Neural cell (in vitro differentiated cells): ENCODE measurements at regions not wholly inside any gene's neighbourhood (a gene's known extent, or its start where the extent isn't known, plus 50 kb on each side); places are given as distances from the start of the nearest gene placed in this dataset.

Experiments used
- H2AFZ ChIP-seq: fragments of 200-600, 300-800 bp; sonication (generic), shearing (Covaris generic); 2 replicates; pipeline ENCODE4 v1.6.0; 2014; ENCODE audit warnings: low read depth, mild to moderate bottlenecking, antibody characterized with exemption, low read length, moderate library complexity
- H3F3A ChIP-seq: fragments of 200-600 bp; shearing (Covaris generic); 2 replicates; pipeline ENCODE4 v1.6.1; 2016; ENCODE audit warnings: mild to moderate bottlenecking, moderate library complexity, mixed read lengths, antibody characterized with exemption, low read length; ENCODE audit not compliant: insufficient read depth, poor library complexity, severe bottlenecking
- H3K27ac ChIP-seq: fragments of 200-600, 300-800 bp; sonication (generic), shearing (Covaris generic); 2 replicates; pipeline ENCODE4 v1.5.1; 2014; ENCODE audit warnings: mild to moderate bottlenecking, low read length, moderate library complexity
- H3K27me3 ChIP-seq: fragments of 300-800, 200-600 bp; sonication (generic), shearing (Covaris generic); 2 replicates; pipeline ENCODE4 v1.6.0; 2014; ENCODE audit warnings: mild to moderate bottlenecking, low read depth, low read length, moderate library complexity; ENCODE audit not compliant: insufficient read depth
- H3K36me3 ChIP-seq: fragments of 300-800, 200-600 bp; sonication (generic), shearing (Covaris generic); 2 replicates; pipeline ENCODE4 v1.5.1; 2014; ENCODE audit warnings: mild to moderate bottlenecking, antibody characterized with exemption, low read length, moderate library complexity; ENCODE audit not compliant: insufficient read depth
- H3K4me2 ChIP-seq: fragments of 300-800, 200-600 bp; sonication (generic), shearing (Covaris generic); 2 replicates; pipeline ENCODE4 v1.6.0; 2014; ENCODE audit warnings: mild to moderate bottlenecking, low read length
- H3K4me3 ChIP-seq: fragments of 300-800, 200-600 bp; sonication (generic), shearing (Covaris generic); 2 replicates; pipeline ENCODE4 v1.5.1; 2014; ENCODE audit warnings: mild to moderate bottlenecking, low read length, moderate library complexity
- H3K79me2 ChIP-seq: fragments of 200-600 bp; shearing (Covaris generic); replicated peaks from 2 replicates; pipeline ENCODE4 v1.6.0; 2014; ENCODE audit warnings: mild to moderate bottlenecking, low read length, moderate library complexity; ENCODE audit not compliant: insufficient read depth
- H3K9ac ChIP-seq: fragments of 300-800, 200-600 bp; sonication (generic), shearing (Covaris generic); 2 replicates; pipeline ENCODE4 v1.6.1; 2016; ENCODE audit warnings: mild to moderate bottlenecking, low read length, mixed read lengths
- H3K9me2 ChIP-seq: fragments of 200-600 bp; shearing (Covaris generic); 2 replicates; pipeline ENCODE4 v1.6.1; 2016; ENCODE audit warnings: mild to moderate bottlenecking, low read length, mixed read lengths; ENCODE audit not compliant: insufficient read depth
- H3K9me3 ChIP-seq: fragments of 200-600, 300-800 bp; sonication (generic), shearing (Covaris generic); 2 replicates; pipeline ENCODE4 v1.6.1; 2016; ENCODE audit warnings: mild to moderate bottlenecking, mixed run types, low read length, moderate library complexity, mixed read lengths
- H4K20me1 ChIP-seq: fragments of 200-600 bp; shearing (Covaris generic); 2 replicates; pipeline ENCODE4 v1.6.1; 2016; ENCODE audit warnings: mild to moderate bottlenecking, mixed run types; ENCODE audit not compliant: insufficient read depth
- CTCF ChIP-seq: fragments of 450-650 bp; IDR thresholded peaks from 2 replicates; pipeline ENCODE4 v1.5.1; 2014; ENCODE audit warnings: antibody characterized with exemption, mild to moderate bottlenecking, moderate library complexity; ENCODE audit not compliant: poor library complexity, severe bottlenecking
- EP300 ChIP-seq: fragments of 450-650 bp; conservative IDR thresholded peaks from 2 replicates; pipeline ENCODE4 v1.6.1; 2014; ENCODE audit warnings: antibody characterized with exemption, mild to moderate bottlenecking, moderate library complexity; ENCODE audit not compliant: poor library complexity, severe bottlenecking
- EZH2 ChIP-seq: fragments of 200-600, 300-800 bp; shearing (Covaris generic), sonication (generic); IDR thresholded peaks from 2 replicates; pipeline ENCODE4 v1.6.1; 2014; ENCODE audit warnings: antibody characterized with exemption, low read length, borderline replicate concordance, mild to moderate bottlenecking; ENCODE audit not compliant: insufficient read depth, poor library complexity, severe bottlenecking
- MXI1 ChIP-seq: fragments of 450-650 bp; conservative IDR thresholded peaks from 2 replicates; pipeline ENCODE4 v1.6.1; 2014; ENCODE audit warnings: antibody characterized with exemption, mild to moderate bottlenecking; ENCODE audit not compliant: poor library complexity, severe bottlenecking
- POLR2AphosphoS5 ChIP-seq: IDR thresholded peaks from 2 replicates; pipeline ENCODE4 v1.6.1; 2012
- RAD21 ChIP-seq: fragments of 450-650 bp; conservative IDR thresholded peaks from 2 replicates; pipeline ENCODE4 v1.6.1; 2014; ENCODE audit warnings: antibody characterized with exemption, mild to moderate bottlenecking, moderate library complexity
- REST ChIP-seq: IDR thresholded peaks from 2 replicates; pipeline ENCODE4 v1.6.1; 2012; ENCODE audit warnings: borderline replicate concordance
- SMC3 ChIP-seq: fragments of 450-650 bp; conservative IDR thresholded peaks from 2 replicates; pipeline ENCODE4 v1.6.1; 2014; ENCODE audit warnings: antibody characterized with exemption, mild to moderate bottlenecking, moderate library complexity; ENCODE audit not compliant: poor library complexity
- TAF1 ChIP-seq: IDR thresholded peaks from 2 replicates; pipeline ENCODE4 v1.6.1; 2012; ENCODE audit warnings: low read depth

- TF ChIP-seq CTCF (no peak), MXI1 (no peak), POLR2AphosphoS5 (no peak), EP300 (no peak), RAD21 (no peak), TAF1 (no peak), EZH2 (no peak)
- no peaks in the 10 kb centered on the region for H3K79me2 ChIP-seq
- H3K27ac ChIP-seq: no peak overlapping the region
- no peaks in the 10 kb centered on the region for H3F3A ChIP-seq
- no peak overlapping the region for H2AFZ ChIP-seq
- no peaks in the 10 kb centered on the region for H4K20me1 ChIP-seq
- H3K9ac ChIP-seq: no peak overlapping the region
- no peak overlapping the region for H3K4me2 ChIP-seq
- no peaks in the 10 kb centered on the region for H3K9me2 ChIP-seq
- no peak overlapping the region for H3K4me3 ChIP-seq
- no peaks in the 10 kb centered on the region for H3K9me3 ChIP-seq
- no peaks in the 10 kb centered on the region for H3K36me3 ChIP-seq
- H3K27me3 ChIP-seq: no peaks in the 10 kb centered on the region
Measured at GRCh38 chr2:13106302-13106701, 389.6 kb downstream of the TRIB2 start.

GRCh38 chr2:13109516-13109915, 392.8 kb downstream of the TRIB2 start:
- H3K27ac ChIP-seq: no peak overlapping the region
- no peak overlapping the region for H3K9ac ChIP-seq
- H3K27me3 ChIP-seq: no peaks in the 10 kb centered on the region
- no peak overlapping the region for H3K4me3 ChIP-seq
- no peaks in the 10 kb centered on the region for H3K9me2 ChIP-seq
- no peaks in the 10 kb centered on the region for H3K79me2 ChIP-seq
- TF ChIP-seq CTCF (no peak), EP300 (no peak), MXI1 (no peak), SMC3 (no peak), REST (no peak)
- no peaks in the 10 kb centered on the region for H4K20me1 ChIP-seq
- H3K4me2 ChIP-seq: no peak overlapping the region
- no peaks in the 10 kb centered on the region for H3F3A ChIP-seq
- H2AFZ ChIP-seq: no peak overlapping the region
- no peaks in the 10 kb centered on the region for H3K9me3 ChIP-seq
- H3K36me3 ChIP-seq: no peaks in the 10 kb centered on the region
